ENCODE measurements at regions not wholly inside any gene's neighbourhood (a gene's known extent, or its start where the extent isn't known, plus 50 kb on each side); places are given as distances from the start of the nearest gene placed in this dataset.

GRCh38 chr18:64488698-64489097 lies 339.8 kb upstream of the LINC00305 start:
- H3K4me1 Mint-ChIP-seq, result no peaks in the 10 kb centered on the region

More at GRCh38 chr18:64488698-64489097, 339.8 kb upstream of the LINC00305 start:
- DNase-seq, result no peak
- no peak overlapping the region for H3K27ac ChIP-seq (ENCODE audit: insufficient read length, low read depth, low read length)
- no peaks in the 10 kb centered on the region for H3K79me2 ChIP-seq (ENCODE audit: insufficient read depth, low read length)
- no peaks in the 10 kb centered on the region for H3K79me1 ChIP-seq (ENCODE audit: insufficient read depth, low read depth, low read length, poor library complexity, severe bottlenecking)
- Mint-ChIP-seq H3K4me3 (no peak overlapping the region), H3K36me3 (ENCODE audit: insufficient read depth in 1 of 3, low read depth in 3 of 3) (no peaks in the 10 kb centered on the region), H3K27me3 (ENCODE audit: low read depth) (no peaks in the 10 kb centered on the region), H3K27ac (no peak overlapping the region), H3K9me3 (no peaks in the 10 kb centered on the region)
- no peak overlapping the region for H2BK20ac ChIP-seq (ENCODE audit: low read depth, low read length, poor library complexity, severe bottlenecking)
- H4K5ac ChIP-seq (ENCODE audit: insufficient read length, low read depth, low read length), result no peak overlapping the region
- H3K23me2 ChIP-seq (ENCODE audit: insufficient read length, low read depth, low read length, poor library complexity, severe bottlenecking), result no peaks in the 10 kb centered on the region
- H3K9ac ChIP-seq (ENCODE audit: extremely low read depth, insufficient read length, low read length), result no peak overlapping the region
- H2BK120ac ChIP-seq (ENCODE audit: low read depth, low read length, poor library complexity, severe bottlenecking), result no peak overlapping the region
- no peaks in the 10 kb centered on the region for H3K27me3 ChIP-seq (ENCODE audit: insufficient read depth, low read length)
- no peaks in the 10 kb centered on the region for H3K4me1 ChIP-seq (ENCODE audit: insufficient read depth, low read length)
- H2AFZ ChIP-seq (ENCODE audit: low read length), result no peak overlapping the region
- H3K4ac ChIP-seq (ENCODE audit: low read depth, low read length), result no peak overlapping the region
- no peak for TF ChIP-seq CTCF (conservative IDR thresholded peaks at IDR 0.05)
- H4K91ac ChIP-seq (ENCODE audit: insufficient read length, low read depth, low read length), result no peak overlapping the region
- H3K56ac ChIP-seq (ENCODE audit: insufficient read length, low read depth, low read length), result no peak overlapping the region
- no peaks in the 10 kb centered on the region for H3K9me3 ChIP-seq (ENCODE audit: control insufficient read depth, low read depth, low read length)
- H4K20me1 ChIP-seq (ENCODE audit: control insufficient read depth, insufficient read depth, insufficient read length), result no peaks in the 10 kb centered on the region
- no peak overlapping the region for H3T11ph ChIP-seq (ENCODE audit: low read length)
- H3K23ac ChIP-seq (ENCODE audit: insufficient read length, low read depth, low read length), result no peak overlapping the region
- H2BK12ac ChIP-seq (ENCODE audit: insufficient read length, low read depth, low read length), result no peak overlapping the region
- no peak overlapping the region for H3K18ac ChIP-seq (ENCODE audit: insufficient read length, low read depth, low read length)
- H2BK5ac ChIP-seq (ENCODE audit: insufficient read length, low read length), result no peak overlapping the region
- H3K4me2 ChIP-seq (ENCODE audit: insufficient read depth, insufficient read length, low read length), result no peak overlapping the region
- no peak overlapping the region for H2BK15ac ChIP-seq (ENCODE audit: low read depth, low read length)
- H2AK5ac ChIP-seq (ENCODE audit: insufficient read length, low read length), result no peak overlapping the region
- no peak overlapping the region for H4K8ac ChIP-seq (replicated peaks; ENCODE audit: insufficient read length, low read depth, low read length)
- H3K14ac ChIP-seq (ENCODE audit: insufficient read depth, low read length), result no peak overlapping the region
